ENCODE measurements at regions not wholly inside any gene's neighbourhood (a gene's known extent, or its start where the extent isn't known, plus 50 kb on each side); places are given as distances from the start of the nearest gene placed in this dataset.

- no peak for TF ChIP-seq RAD21 (IDR thresholded peaks at IDR 0.05; ENCODE audit: low read depth)
- TF ChIP-seq ZNF274 (IDR thresholded peaks at IDR 0.05; ENCODE audit: low read depth, low read length) = no peak
- no peak for TF ChIP-seq ELF1 (IDR thresholded peaks at IDR 0.05; ENCODE audit: borderline replicate concordance, low read depth)
- TF ChIP-seq CTCF (IDR thresholded peaks at IDR 0.05 in 2 of 3, conservative IDR thresholded peaks at IDR 0.05 in 1 of 3; ENCODE audit: borderline replicate concordance in 1 of 3, insufficient read depth in 1 of 3, low read depth in 2 of 3, low read length in 2 of 3) = no peak
- no peak for TF ChIP-seq ATF3 (IDR thresholded peaks at IDR 0.05)
- TF ChIP-seq, protein P1, sequence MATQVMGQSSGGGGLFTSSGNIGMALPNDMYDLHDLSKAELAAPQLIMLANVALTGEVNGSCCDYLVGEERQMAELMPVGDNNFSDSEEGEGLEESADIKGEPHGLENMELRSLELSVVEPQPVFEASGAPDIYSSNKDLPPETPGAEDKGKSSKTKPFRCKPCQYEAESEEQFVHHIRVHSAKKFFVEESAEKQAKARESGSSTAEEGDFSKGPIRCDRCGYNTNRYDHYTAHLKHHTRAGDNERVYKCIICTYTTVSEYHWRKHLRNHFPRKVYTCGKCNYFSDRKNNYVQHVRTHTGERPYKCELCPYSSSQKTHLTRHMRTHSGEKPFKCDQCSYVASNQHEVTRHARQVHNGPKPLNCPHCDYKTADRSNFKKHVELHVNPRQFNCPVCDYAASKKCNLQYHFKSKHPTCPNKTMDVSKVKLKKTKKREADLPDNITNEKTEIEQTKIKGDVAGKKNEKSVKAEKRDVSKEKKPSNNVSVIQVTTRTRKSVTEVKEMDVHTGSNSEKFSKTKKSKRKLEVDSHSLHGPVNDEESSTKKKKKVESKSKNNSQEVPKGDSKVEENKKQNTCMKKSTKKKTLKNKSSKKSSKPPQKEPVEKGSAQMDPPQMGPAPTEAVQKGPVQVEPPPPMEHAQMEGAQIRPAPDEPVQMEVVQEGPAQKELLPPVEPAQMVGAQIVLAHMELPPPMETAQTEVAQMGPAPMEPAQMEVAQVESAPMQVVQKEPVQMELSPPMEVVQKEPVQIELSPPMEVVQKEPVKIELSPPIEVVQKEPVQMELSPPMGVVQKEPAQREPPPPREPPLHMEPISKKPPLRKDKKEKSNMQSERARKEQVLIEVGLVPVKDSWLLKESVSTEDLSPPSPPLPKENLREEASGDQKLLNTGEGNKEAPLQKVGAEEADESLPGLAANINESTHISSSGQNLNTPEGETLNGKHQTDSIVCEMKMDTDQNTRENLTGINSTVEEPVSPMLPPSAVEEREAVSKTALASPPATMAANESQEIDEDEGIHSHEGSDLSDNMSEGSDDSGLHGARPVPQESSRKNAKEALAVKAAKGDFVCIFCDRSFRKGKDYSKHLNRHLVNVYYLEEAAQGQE (IDR thresholded peaks at IDR 0.05; ENCODE audit: low read depth) = no peak
These were observed 52.5 kb upstream of the WSCD2 start for GRCh38 chr12:108076556-108076955.

Data from HCT116 (cell line).